HEK293 (cell line): ENCODE measurements at regions not wholly inside any gene's neighbourhood (a gene's known extent, or its start where the extent isn't known, plus 50 kb on each side); places are given as distances from the start of the nearest gene placed in this dataset.

ENCODE experiments used
- CTCF ChIA-PET: fragments of 350-600 bp; formaldehyde crosslinking; extraction: SDS; loops from one replicate; lab custom pipeline; 2021; ENCODE audit warnings: antibody characterized with exemption; lab: Yijun Ruan, JAX
- POLR2A ChIA-PET: fragments of 300-600 bp; formaldehyde crosslinking; extraction: SDS; loops from one replicate; lab custom pipeline; 2020; ENCODE audit warnings: antibody characterized with exemption, inconsistent platforms; lab: Yijun Ruan, JAX
- H3K27ac ChIP-seq: fragments of 200-500 bp; sonication (Bioruptor generic); 2 replicates; pipeline ENCODE4 v1.5.1; 2014; ENCODE audit warnings: low read depth, low read length, control low read depth, inconsistent platforms; ENCODE audit errors: extremely low read depth
- H3K36me3 ChIP-seq, 2 experiments: fragments of 200-500 bp in 1 of 2; sonication (Bioruptor generic) in 1 of 2; 1 replicate in 1 of 2; 2 replicates in 1 of 2; pipeline ENCODE4 v1.5.1; 2014 to 2017; ENCODE audit warnings: inconsistent platforms in 2 of 2, low read length in 2 of 2; ENCODE audit not compliant: control insufficient read depth in 2 of 2, insufficient read depth in 1 of 2
- H3K4me1 ChIP-seq: fragments of 200-500 bp; sonication (Bioruptor generic); 2 replicates; pipeline ENCODE4 v1.5.1; 2014; ENCODE audit warnings: mild to moderate bottlenecking, low read length, inconsistent platforms; ENCODE audit not compliant: control insufficient read depth, insufficient read depth
- H3K4me3 ChIP-seq: 2 replicates; pipeline ENCODE4 v1.5.1; 2011; ENCODE audit warnings: low read depth, mild to moderate bottlenecking, control low read depth, low read length, moderate library complexity
- H3K9me3 ChIP-seq: fragments of 200-500 bp; sonication (Bioruptor generic); 2 replicates; pipeline ENCODE4 v1.5.1; 2014; ENCODE audit warnings: low read depth, low read length, inconsistent platforms; ENCODE audit not compliant: control insufficient read depth, insufficient read depth
- ATF2 ChIP-seq: fragments of 450-650 bp; formaldehyde crosslinking; IDR thresholded peaks from 2 replicates; pipeline ENCODE4 v1.5.1; 2016; ENCODE audit warnings: missing biosample characterization, missing genetic modification characterization, low read depth
- IKZF3 ChIP-seq: fragments of 450-650 bp; IDR thresholded peaks from 2 replicates; pipeline ENCODE4 v1.5.0; 2018; ENCODE audit warnings: missing biosample characterization, mild to moderate bottlenecking, missing genetic modification characterization, moderate library complexity
- KLF7 ChIP-seq: fragments of 450-650 bp; formaldehyde crosslinking; IDR thresholded peaks from 2 replicates; pipeline ENCODE4 v1.5.1; 2016; ENCODE audit warnings: missing biosample characterization, missing genetic modification characterization, borderline replicate concordance
- PRDM6 ChIP-seq: fragments of 450-650 bp; formaldehyde crosslinking; IDR thresholded peaks from 2 replicates; pipeline ENCODE4 v1.5.1; 2017; ENCODE audit warnings: missing biosample characterization, missing genetic modification characterization
- ZFP41 ChIP-seq: fragments of 450-650 bp; formaldehyde crosslinking; IDR thresholded peaks from 2 replicates; pipeline ENCODE4 v1.5.1; 2016; ENCODE audit warnings: missing biosample characterization, missing genetic modification characterization, borderline replicate concordance
- ZNF146 ChIP-seq: fragments of 450-650 bp; formaldehyde crosslinking; IDR thresholded peaks from 2 replicates; pipeline ENCODE4 v1.5.1; 2016; ENCODE audit warnings: missing biosample characterization, missing genetic modification characterization
- ZNF175 ChIP-seq: fragments of 450-650 bp; formaldehyde crosslinking; IDR thresholded peaks from 2 replicates; pipeline ENCODE4 v1.5.1; 2016; ENCODE audit warnings: missing biosample characterization, missing genetic modification characterization
- ZNF221 ChIP-seq: fragments of 450-650 bp; formaldehyde crosslinking; IDR thresholded peaks from 2 replicates; pipeline ENCODE4 v1.5.1; 2017; ENCODE audit warnings: missing biosample characterization, missing genetic modification characterization, borderline replicate concordance
- ZNF223 ChIP-seq: fragments of 450-650 bp; formaldehyde crosslinking; IDR thresholded peaks from 2 replicates; pipeline ENCODE4 v1.5.1; 2016; ENCODE audit warnings: missing biosample characterization, missing genetic modification characterization
- ZNF239 ChIP-seq: fragments of 450-650 bp; formaldehyde crosslinking; IDR thresholded peaks from 2 replicates; pipeline ENCODE4 v1.5.1; 2016; ENCODE audit warnings: missing biosample characterization, missing genetic modification characterization
- ZNF266 ChIP-seq: fragments of 450-650 bp; formaldehyde crosslinking; IDR thresholded peaks from 2 replicates; pipeline ENCODE4 v1.5.1; 2016; ENCODE audit warnings: missing biosample characterization, missing genetic modification characterization, low read depth
- ZNF354C ChIP-seq: fragments of 450-650 bp; formaldehyde crosslinking; IDR thresholded peaks from 2 replicates; pipeline ENCODE4 v1.5.1; 2016; ENCODE audit warnings: missing biosample characterization, missing genetic modification characterization, low read depth, borderline replicate concordance
- ZNF398 ChIP-seq: fragments of 450-650 bp; formaldehyde crosslinking; IDR thresholded peaks from 2 replicates; pipeline ENCODE4 v1.5.1; 2017; ENCODE audit warnings: missing biosample characterization, missing genetic modification characterization
- ZNF426 ChIP-seq: fragments of 450-650 bp; formaldehyde crosslinking; IDR thresholded peaks from 2 replicates; pipeline ENCODE4 v1.5.1; 2017; ENCODE audit warnings: missing biosample characterization, missing genetic modification characterization, mild to moderate bottlenecking, inconsistent platforms, moderate library complexity
- ZNF449 ChIP-seq: fragments of 450-650 bp; formaldehyde crosslinking; IDR thresholded peaks from 2 replicates; pipeline ENCODE4 v1.5.1; 2017; ENCODE audit warnings: missing biosample characterization, mild to moderate bottlenecking, missing genetic modification characterization, moderate library complexity
- ZNF518A ChIP-seq: fragments of 450-650 bp; formaldehyde crosslinking; conservative IDR thresholded peaks from 2 replicates; pipeline ENCODE4 v1.5.1; 2016; ENCODE audit warnings: low read depth, missing biosample characterization, missing genetic modification characterization
- ZNF530 ChIP-seq: fragments of 450-650 bp; formaldehyde crosslinking; IDR thresholded peaks from 2 replicates; pipeline ENCODE4 v1.5.1; 2016; ENCODE audit warnings: low read depth, missing biosample characterization, missing genetic modification characterization
- ZNF600 ChIP-seq: fragments of 450-650 bp; formaldehyde crosslinking; IDR thresholded peaks from 2 replicates; pipeline ENCODE4 v1.5.1; 2016; ENCODE audit warnings: missing biosample characterization, missing genetic modification characterization

GRCh38 chr10:78959924-78960285 is 108.9 kb upstream of the ZMIZ1 start:
- no peaks in the 10 kb centered on the region for H3K4me1 ChIP-seq
- CTCF ChIA-PET, result interaction anchor here (1.5 kb wide), 1 partner anchor 15 kb away, joined by 5 read pairs; no protein-coding TSS in a partner anchor
- no peak for TF ChIP-seq ZNF354C (tag by site-specific recombination)
- TF ChIP-seq PRDM6, result no peak
- TF ChIP-seq ZNF221 (tag by site-specific recombination), result no peak
- TF ChIP-seq IKZF3, result no peak
- TF ChIP-seq ATF2 (tag by site-specific recombination), result no peak
- TF ChIP-seq ZNF518A, result no peak
- TF ChIP-seq ZNF239 (tag by site-specific recombination), result no peak
- no peak for TF ChIP-seq ZNF223 (tag by site-specific recombination)
- TF ChIP-seq ZNF426 (tag by site-specific recombination), result no peak
- TF ChIP-seq ZFP41 (tag by site-specific recombination), result no peak
- TF ChIP-seq ZNF266 (tag by site-specific recombination), result no peak
- no peak for TF ChIP-seq KLF7
- TF ChIP-seq, all 188 proteins: peak for 0
- no peaks in the 10 kb centered on the region for H3K9me3 ChIP-seq
- no peaks in the 10 kb centered on the region for H3K36me3 ChIP-seq
- POLR2A ChIA-PET, result interaction anchor here (1.8 kb wide), 1 partner anchor 15 kb away, joined by 4 read pairs; no protein-coding TSS in a partner anchor
- no peak overlapping the region for H3K4me3 ChIP-seq
- H3K27ac ChIP-seq, result no peak overlapping the region

GRCh38 chr10:78960316-78960800 is 108.4 kb upstream of the ZMIZ1 start:
- no peaks in the 10 kb centered on the region for H3K4me1 ChIP-seq

More at GRCh38 chr10:78960316-78960800, 108.4 kb upstream of the ZMIZ1 start:
- TF ChIP-seq ZNF449 (tag by site-specific recombination) (no peak), ZNF175 (tag by site-specific recombination) (no peak), ZNF398 (no peak), ZNF530 (tag by site-specific recombination) (no peak), ZNF146 (no peak), ZNF600 (no peak)
- TF ChIP-seq, all 188 proteins: peak for 0
- Histone ChIP-seq H3K36me3 (no peaks in the 10 kb centered on the region), H3K4me3 (no peak overlapping the region), H3K9me3 (no peaks in the 10 kb centered on the region), H3K27ac (no peak overlapping the region)
- ChIA-PET POLR2A (interaction anchor here (1.8 kb wide), 1 partner anchor 15 kb away, joined by 4 read pairs; no protein-coding TSS in a partner anchor), CTCF (interaction anchor here (1.5 kb wide), 1 partner anchor 14 kb away, joined by 5 read pairs; no protein-coding TSS in a partner anchor)
